ENCODE measurements at regions not wholly inside any gene's neighbourhood (a gene's known extent, or its start where the extent isn't known, plus 50 kb on each side); places are given as distances from the start of the nearest gene placed in this dataset.

GRCh38 chr10:5588603-5589002, 63.8 kb downstream of the CALML3 start:
- Histone ChIP-seq H3K14ac (replicated peaks; ENCODE audit: low read depth, low read length) (no peak overlapping the region), H3K9ac (ENCODE audit: low read depth, low read length) (no peak overlapping the region), H3K4me1 (ENCODE audit: control insufficient read depth, insufficient read depth, low read length) (peaks cover 14% of the 10 kb centered on the region), H3K23ac (ENCODE audit: low read depth, low read length) (no peak overlapping the region), H2AK9ac (replicated peaks; ENCODE audit: low read depth, low read length, poor library complexity) (no peak overlapping the region), H3K4me2 (ENCODE audit: low read depth, low read length) (no peak overlapping the region), H2BK20ac (ENCODE audit: low read depth, low read length) (no peak overlapping the region), H3K56ac (ENCODE audit: extremely low read depth, insufficient read depth, low read length) (no peak overlapping the region), H3K27me3 (ENCODE audit: control insufficient read depth, insufficient read depth, low read length) (no peaks in the 10 kb centered on the region), H3K4ac (ENCODE audit: low read depth, low read length) (no peak overlapping the region; the same call in 1 of the 2 replicates), H4K8ac (ENCODE audit: low read depth in 2 of 2, low read length in 2 of 2) (no peak overlapping the region), H2AK5ac (ENCODE audit: low read depth, low read length) (no peak overlapping the region; the same call in 1 of the 2 replicates), H4K5ac (ENCODE audit: low read depth, low read length) (no peak overlapping the region), H2BK120ac (ENCODE audit: low read depth, low read length) (no peak overlapping the region), H3K79me1 (ENCODE audit: low read depth in 1 of 2, low read length in 2 of 2) (no peaks in the 10 kb centered on the region), H3K36me3 (ENCODE audit: control insufficient read depth, insufficient read depth, low read length) (no peaks in the 10 kb centered on the region), H3K4me3 (ENCODE audit: insufficient read depth, low read depth, low read length) (no peak overlapping the region), H2BK5ac (ENCODE audit: low read depth, low read length, poor library complexity, severe bottlenecking) (no peak overlapping the region), H4K91ac (ENCODE audit: insufficient read depth, low read depth, low read length) (no peak overlapping the region), H3K27ac (ENCODE audit: insufficient read depth, low read length) (no peak overlapping the region), H3K9me1 (ENCODE audit: insufficient read depth, low read length) (peaks cover 10% of the 10 kb centered on the region), H3K18ac (ENCODE audit: low read depth, low read length) (no peak overlapping the region), H3K9me3 (ENCODE audit: control insufficient read depth, insufficient read depth, low read length) (no peaks in the 10 kb centered on the region), H2BK15ac (ENCODE audit: low read depth, low read length) (no peak overlapping the region), H4K20me1 (ENCODE audit: insufficient read depth, low read length) (no peaks in the 10 kb centered on the region), H2AFZ (replicated peaks; ENCODE audit: low read length, poor library complexity) (no peak overlapping the region)
- intact Hi-C loops (cut with micrococcal nuclease) = no loop called here
- POLR2A ChIA-PET (ENCODE audit: unreplicated experiment) = no interaction called here
- no peak for TF ChIP-seq SMC3 (IDR thresholded peaks at IDR 0.05; ENCODE audit: low read depth, low read length)
- no peak for TF ChIP-seq BHLHE40 (IDR thresholded peaks at IDR 0.05; ENCODE audit: low read depth, low read length)
- TF ChIP-seq CTCF (conservative IDR thresholded peaks at IDR 0.05; ENCODE audit: low read depth, low read length) = no peak
- no peak for TF ChIP-seq MAZ (IDR thresholded peaks at IDR 0.05; ENCODE audit: borderline replicate concordance, low read depth, low read length)
- TF ChIP-seq FOS (IDR thresholded peaks at IDR 0.05; ENCODE audit: low read depth, low read length) = no peak
- no peak for TF ChIP-seq MXI1 (IDR thresholded peaks at IDR 0.05; ENCODE audit: borderline replicate concordance, low read depth, low read length)
- TF ChIP-seq CHD1 (IDR thresholded peaks at IDR 0.05; ENCODE audit: low read depth, low read length) = no peak
- TF ChIP-seq NFE2L2 (IDR thresholded peaks at IDR 0.05; ENCODE audit: low read depth, low read length) = no peak
- TF ChIP-seq POLR2A (IDR thresholded peaks at IDR 0.05; ENCODE audit: low read depth, low read length) = no peak
- no peak for TF ChIP-seq RFX5 (IDR thresholded peaks at IDR 0.05; ENCODE audit: low read depth, low read length)
- TF ChIP-seq RAD21 (IDR thresholded peaks at IDR 0.05; ENCODE audit: low read length) = no peak
- no peak for TF ChIP-seq ELK1 (IDR thresholded peaks at IDR 0.05; ENCODE audit: borderline replicate concordance, low read depth, low read length)
- in situ Hi-C loops (cut with MboI; ENCODE audit: low sequenced_read_pairs) = no loop called here
- dilution Hi-C loops (cut with HindIII; ENCODE audit: low sequenced_read_pairs, unreplicated experiment) = no loop called here
- no TSS peak for BruUV-seq (replicated peaks)
- no peak for DNase-seq
- no peak for ATAC-seq (ENCODE audit: low read depth)
- CTCF ChIA-PET = no interaction called here
- WGBS, 2 experiments (ENCODE audit: extremely low coverage in 2 of 2, insufficient read length in 1 of 2) = 100% methylated on average over 1 of the region's 5 CpGs; no CpG with 5 or more reads in 1 of the 2 experiments
